Transverse colon (tissue), 4 donors: ENCODE measurements at regions not wholly inside any gene's neighbourhood (a gene's known extent, or its start where the extent isn't known, plus 50 kb on each side); places are given as distances from the start of the nearest gene placed in this dataset.

Source experiments
- DNase-seq: peaks from one replicate; pipeline ENCODE4 v3.0.0-alpha.2; 2019
- H3K27ac ChIP-seq, 4 donors: fragments of 200-600 bp; sonication (generic); 2 replicates each; pipeline ENCODE4 v1.5.1; 2016 to 2018; ENCODE audit warnings: inconsistent platforms in 4 of 4
- H3K27me3 ChIP-seq: fragments of 200-600 bp; sonication (generic); 2 replicates; pipeline ENCODE4 v1.5.1; 2017; ENCODE audit warnings: inconsistent platforms
- H3K36me3 ChIP-seq, 4 donors: fragments of 200-600 bp; sonication (generic); 2 replicates each; pipeline ENCODE4 v1.5.1; 2017 to 2019; ENCODE audit warnings: inconsistent platforms in 4 of 4
- H3K4me1 ChIP-seq, 4 donors: fragments of 200-600 bp; sonication (generic); 2 replicates each; pipeline ENCODE4 v1.5.1; 2017 to 2020; ENCODE audit warnings: inconsistent platforms in 4 of 4
- H3K4me3 ChIP-seq, 4 donors: fragments of 200-600 bp; sonication (generic); 1 replicate in 1 of 4; 2 replicates in 3 of 4; pipeline versions ENCODE4 v1.5.1 to v1.6.1; 2017 to 2019; ENCODE audit warnings: inconsistent platforms in 4 of 4
- H3K9me3 ChIP-seq, 2 donors: fragments of 200-600 bp; sonication (generic); 2 replicates each; pipeline ENCODE4 v1.5.1; 2017 to 2019; ENCODE audit warnings: inconsistent platforms in 2 of 2
- CTCF ChIP-seq, 5 experiments: fragments of 200-600 bp in 3 of 5; fragments of 450-650 bp in 2 of 5; sonication (generic) in 3 of 5; IDR thresholded peaks; 1 replicate in 2 of 5; 2 replicates in 3 of 5; pipeline ENCODE4 v1.5.1; 2016 to 2017; ENCODE audit warnings: antibody characterized with exemption in 5 of 5, inconsistent platforms in 3 of 5, mild to moderate bottlenecking in 2 of 5, moderate library complexity in 1 of 5
- EP300 ChIP-seq: sonication (generic); formaldehyde crosslinking; IDR thresholded peaks from one replicate; pipeline ENCODE4 v1.6.1; 2017; ENCODE audit warnings: antibody characterized with exemption, low read depth
- POLR2A ChIP-seq: fragments of 450-650 bp; IDR thresholded peaks from one replicate; pipeline ENCODE4 v1.6.1; 2016; ENCODE audit warnings: antibody characterized with exemption, mild to moderate bottlenecking, moderate library complexity
- POLR2AphosphoS5 ChIP-seq, 3 donors: sonication (generic); formaldehyde crosslinking; IDR thresholded peaks; one replicate each; pipeline ENCODE4 v1.6.1; 2016; ENCODE audit warnings: antibody characterized with exemption in 3 of 3
- WGBS, 2 donors: methylation state at CpG; one replicate each; pipeline ENCODE4 v1.1.5; 2018; ENCODE audit warnings: low coverage in 1 of 2; 5-methylcytosine and 5-hydroxymethylcytosine counted together
- in situ Hi-C, 4 donors: fragments of 200-750 bp; cut with MboI; loops; one replicate each; pipeline versions ENCODE4 v1.15.0 to v1.15.1; 2017; ENCODE audit warnings: low sequenced_read_pairs in 3 of 4, low pct_ligation_motif_present in 1 of 4, low pct_unique_long_range_greater_than_20kb in 1 of 4
- intact Hi-C: fragments of 100-400 bp; cut with DNase I; formaldehyde crosslinking; loops from one replicate; pipeline ENCODE4 v1.15.1; 2023; ENCODE audit warnings: low total_unique reads

DNA sequence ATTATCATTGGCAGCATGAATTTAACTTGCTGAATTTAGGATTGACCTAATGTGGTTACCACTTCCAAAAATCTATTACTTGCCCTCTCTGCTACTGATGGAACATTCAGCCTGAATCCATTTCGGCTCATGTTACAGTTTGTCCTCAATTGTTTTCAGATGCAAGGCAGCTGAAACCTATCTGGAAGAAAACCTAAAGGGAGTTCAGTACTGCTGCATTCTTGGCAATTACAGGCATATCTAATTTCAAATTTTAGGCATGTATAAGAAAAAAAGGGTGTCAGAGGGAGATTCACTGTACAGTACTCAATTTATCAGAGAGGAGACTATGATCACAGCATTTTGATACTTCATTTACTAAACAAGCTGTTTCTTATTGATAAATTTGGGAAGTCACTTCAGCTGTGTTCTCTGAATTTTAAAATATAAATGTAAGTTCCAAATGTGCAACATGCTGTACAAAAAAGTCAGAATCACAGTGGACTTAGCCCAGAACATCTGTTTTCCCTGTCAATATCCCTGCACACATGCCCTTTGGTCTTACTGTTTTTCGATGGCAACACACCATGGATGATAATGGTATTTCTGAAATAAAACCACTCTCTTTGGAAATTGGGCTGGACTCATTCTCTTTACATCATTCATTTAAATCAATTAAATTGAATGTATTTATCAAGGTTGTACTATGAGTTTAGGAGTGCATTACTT lies 651.6 kb upstream of the ADGRL4 start:
- no peaks in the 10 kb centered on the region for H3K36me3 ChIP-seq
- H3K27me3 ChIP-seq = no peaks in the 10 kb centered on the region
- WGBS, 2 donors = 63 to 75% methylated on average over 2 of the region's 2 CpGs
- TF ChIP-seq POLR2AphosphoS5 (IDR thresholded peaks at IDR 0.05) = no peak
- TF ChIP-seq EP300 = no peak
- TF ChIP-seq POLR2A = no peak
- TF ChIP-seq CTCF (IDR thresholded peaks at IDR 0.05) = no peak
- in situ Hi-C loops = no loop called here
- no peak overlapping the region for H3K4me3 ChIP-seq
- no peak for DNase-seq
- no peaks in the 10 kb centered on the region for H3K4me1 ChIP-seq
- intact Hi-C loops = no loop called here
- H3K27ac ChIP-seq = no peak overlapping the region
- H3K9me3 ChIP-seq = no peaks in the 10 kb centered on the region

- TF ChIP-seq CTCF (IDR thresholded peaks at IDR 0.05) = no peak
- no peak for TF ChIP-seq POLR2AphosphoS5 (IDR thresholded peaks at IDR 0.05)
- no peak overlapping the region for H3K27ac ChIP-seq
- no peaks in the 10 kb centered on the region for H3K27me3 ChIP-seq
- WGBS, 2 donors = 52 to 61% methylated on average over 2 of the region's 2 CpGs
- H3K4me1 ChIP-seq = no peaks in the 10 kb centered on the region
- H3K9me3 ChIP-seq = no peaks in the 10 kb centered on the region
- intact Hi-C loops (no loop called here), in situ Hi-C loops (no loop called here)
- no peak for DNase-seq
- H3K36me3 ChIP-seq = no peaks in the 10 kb centered on the region
- H3K4me3 ChIP-seq = no peak overlapping the region
Measured at GRCh38 chr1:79655876-79656275, 649.3 kb upstream of the ADGRL4 start.

DNA sequence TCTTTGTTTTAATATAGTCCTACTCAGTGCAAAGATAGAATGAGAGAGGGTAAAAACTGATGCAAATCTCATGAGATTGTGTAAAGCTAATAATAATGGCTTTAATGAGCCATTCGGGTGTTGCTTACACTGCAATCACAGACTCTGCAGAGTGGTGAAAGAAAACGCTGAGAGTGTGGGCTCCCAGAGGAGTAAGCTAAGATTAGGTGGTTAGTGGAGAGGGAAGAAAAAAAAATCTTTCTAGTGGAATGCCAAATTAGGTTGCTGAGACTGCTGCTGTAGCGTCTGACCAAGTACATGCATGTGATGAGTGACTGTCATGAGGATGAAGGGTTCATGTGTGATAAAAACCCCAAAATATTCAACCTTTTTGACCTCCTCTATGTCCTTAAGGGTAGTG lies 645.9 kb upstream of the ADGRL4 start:
- intact Hi-C loops = no loop called here
- TF ChIP-seq CTCF (IDR thresholded peaks at IDR 0.05) (no peak), EP300 (no peak), POLR2A (no peak), POLR2AphosphoS5 (IDR thresholded peaks at IDR 0.05) (no peak)
- no peak for DNase-seq

GRCh38 chr1:79648126-79648525 lies 641.6 kb upstream of the ADGRL4 start:
- Histone ChIP-seq H3K4me3 (no peak overlapping the region), H3K27ac (no peak overlapping the region), H3K9me3 (no peaks in the 10 kb centered on the region), H3K27me3 (no peaks in the 10 kb centered on the region), H3K36me3 (no peaks in the 10 kb centered on the region), H3K4me1 (no peaks in the 10 kb centered on the region)
- TF ChIP-seq CTCF (IDR thresholded peaks at IDR 0.05) (no peak), POLR2A (no peak), EP300 (no peak), POLR2AphosphoS5 (IDR thresholded peaks at IDR 0.05) (no peak)
- in situ Hi-C loops = no loop called here
- intact Hi-C loops = no loop called here
- 94 to 100% methylated on average over 1 of the region's 1 CpG for WGBS, 2 donors
- no peak for DNase-seq

More for the DNA sequence above, 645.9 kb upstream of the ADGRL4 start:
- no peaks in the 10 kb centered on the region for H3K36me3 ChIP-seq
- in situ Hi-C loops = no loop called here
- H3K27me3 ChIP-seq = no peaks in the 10 kb centered on the region
- no peaks in the 10 kb centered on the region for H3K9me3 ChIP-seq
- H3K4me3 ChIP-seq = no peak overlapping the region
- 52 to 81% methylated on average over 2 to 3 of the region's 3 CpGs for WGBS, 2 donors
- H3K27ac ChIP-seq = no peak overlapping the region
- H3K4me1 ChIP-seq = no peaks in the 10 kb centered on the region
